Limb (tissue), 2 donors: ENCODE measurements at regions not wholly inside any gene's neighbourhood (a gene's known extent, or its start where the extent isn't known, plus 50 kb on each side); places are given as distances from the start of the nearest gene placed in this dataset.

Source experiments
- DNase-seq, 2 donors: peaks; one replicate each; pipeline ENCODE4 v3.0.0-alpha.2; 2016; ENCODE audit errors: extremely low spot score in 2 of 2

GRCh38 chr4:31100536-31100935, 380.4 kb downstream of the PCDH7 start:
- no peak for DNase-seq

GRCh38 chr4:31104043-31104442, 383.9 kb downstream of the PCDH7 start:
- DNase-seq = no peak

GRCh38 chr4:31104577-31104976, 384.4 kb downstream of the PCDH7 start:
- DNase-seq = no peak

DNA sequence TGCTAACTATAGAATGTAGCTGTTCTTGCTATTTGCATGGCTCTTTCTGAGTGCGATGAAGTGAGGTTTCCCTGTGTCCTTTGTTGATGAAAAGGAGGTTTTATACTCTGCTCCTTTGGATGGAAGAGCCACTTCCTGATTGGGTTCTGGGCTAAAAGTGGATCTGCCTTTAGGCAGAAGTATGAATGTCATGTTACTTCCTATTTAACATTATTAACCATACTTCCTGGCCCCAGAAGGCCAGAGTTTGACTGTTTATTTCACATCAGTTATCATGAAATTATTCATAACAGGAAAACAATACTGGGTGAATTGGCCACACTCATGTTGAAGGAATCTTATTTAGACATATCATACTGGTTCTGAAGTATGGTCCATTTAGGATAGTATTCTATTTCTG, 386.2 kb downstream of the PCDH7 start:
- DNase-seq = no peak

- DNase-seq = no peak
These were observed 387.2 kb downstream of the PCDH7 start for GRCh38 chr4:31107362-31107761.

GRCh38 chr4:31108762-31109161, 388.6 kb downstream of the PCDH7 start:
- no peak for DNase-seq

GRCh38 chr4:31111790-31112189, 391.6 kb downstream of the PCDH7 start:
- DNase-seq = no peak

DNA sequence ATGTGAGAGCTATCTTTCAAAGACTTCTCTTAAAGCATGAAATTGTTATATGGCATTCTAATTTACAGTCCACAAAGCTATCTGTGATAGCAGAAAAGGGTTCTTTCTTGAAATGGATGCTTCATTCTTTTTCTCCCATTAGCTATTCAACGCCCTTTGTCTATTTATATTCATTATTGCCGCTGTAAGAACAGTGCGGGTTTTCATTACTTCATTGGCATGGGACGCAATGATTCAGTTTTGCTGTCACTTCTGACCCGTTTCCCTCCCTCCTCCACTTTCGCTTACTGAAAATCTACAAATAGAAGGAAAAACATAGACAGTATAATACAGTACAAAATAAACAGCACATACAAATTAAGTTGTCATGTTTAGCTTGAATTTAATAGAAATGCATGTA, 394.6 kb downstream of the PCDH7 start:
- no peak for DNase-seq

- no peak for DNase-seq
These were observed 403.9 kb downstream of the PCDH7 start for GRCh38 chr4:31124008-31124585.

- DNase-seq = no peak
These were observed 404.9 kb downstream of the PCDH7 start for GRCh38 chr4:31125061-31125460.

GRCh38 chr4:31125496-31125895, 405.3 kb downstream of the PCDH7 start:
- no peak for DNase-seq

DNA sequence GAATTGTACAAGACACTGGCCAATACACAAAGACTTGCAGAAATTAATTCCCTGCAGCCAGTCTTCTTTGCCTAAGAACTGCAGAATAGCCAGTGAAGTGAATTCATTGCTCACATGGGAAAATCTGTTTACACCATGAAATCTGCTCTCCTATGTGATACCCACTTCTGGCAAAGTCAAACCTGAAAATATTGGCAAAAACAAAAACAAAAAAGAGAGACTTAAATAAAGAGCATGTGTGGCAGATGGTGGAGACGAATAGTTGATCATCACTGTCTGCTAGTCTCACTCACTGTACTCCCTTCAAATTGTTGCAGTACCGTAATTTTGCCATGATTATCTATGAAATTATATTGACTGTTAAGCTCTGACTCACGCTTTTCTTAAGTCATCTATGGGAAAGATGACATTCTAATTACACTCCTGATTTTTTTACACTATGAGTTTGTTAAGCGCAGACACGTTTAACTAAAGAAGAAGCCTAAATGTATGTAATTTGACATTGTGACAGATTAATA, 406.8 kb downstream of the PCDH7 start:
- DNase-seq = no peak

GRCh38 chr4:31130930-31131329, 410.8 kb downstream of the PCDH7 start:
- DNase-seq = no peak

- no peak for DNase-seq
These were observed 414.6 kb downstream of the PCDH7 start for GRCh38 chr4:31134720-31135119.

DNA sequence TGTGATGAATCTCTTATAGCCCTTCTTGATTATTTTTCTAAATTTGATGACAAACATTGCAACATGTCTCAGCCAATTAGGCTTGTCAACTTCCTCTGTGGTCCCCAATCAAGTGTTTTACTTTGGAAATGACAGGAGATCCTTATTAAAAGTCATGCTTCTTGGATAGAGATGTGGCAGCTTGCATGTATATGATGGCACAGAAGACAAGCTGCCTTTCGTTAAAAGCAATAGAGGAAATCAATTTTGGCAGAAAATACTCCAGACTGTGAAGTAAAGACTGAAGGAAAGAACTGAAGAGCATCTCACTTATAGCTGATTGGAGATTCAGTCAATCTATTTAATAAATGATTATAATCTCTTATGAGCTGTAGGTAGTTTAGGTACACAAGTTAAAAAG, 419.6 kb downstream of the PCDH7 start:
- DNase-seq = no peak

DNA sequence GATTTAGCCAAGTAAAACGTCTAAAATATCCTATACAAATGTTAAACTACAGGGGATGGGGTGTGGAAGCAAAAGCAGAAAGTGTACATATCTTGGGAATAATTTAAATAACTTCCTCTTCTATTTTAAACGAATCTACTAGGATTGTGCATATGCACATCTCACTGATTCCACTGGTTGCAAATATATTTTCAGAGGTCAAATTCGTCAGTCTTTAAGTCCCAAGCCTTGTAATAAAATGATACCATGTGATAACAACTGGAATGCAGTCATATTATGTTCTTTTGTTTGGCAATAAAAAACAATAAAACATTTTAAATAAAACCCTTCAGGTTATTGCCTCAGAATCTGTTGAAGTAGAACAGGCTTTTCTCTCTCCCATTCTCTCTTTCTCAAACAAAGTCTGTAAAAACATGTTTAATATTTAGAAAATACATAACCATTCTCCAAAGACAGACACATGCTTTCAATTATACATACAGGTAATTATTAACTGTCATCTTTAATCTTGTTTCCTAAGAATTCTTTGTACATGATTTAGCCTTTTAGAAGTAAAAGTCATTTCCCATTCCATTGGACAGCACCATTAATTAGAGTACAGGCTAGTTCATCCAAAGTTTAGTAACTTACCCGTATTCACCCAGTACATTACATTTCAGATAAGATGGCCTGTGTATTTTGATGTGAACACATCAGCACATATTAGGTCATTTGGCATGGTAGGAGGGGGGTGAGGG, 421.1 kb downstream of the PCDH7 start:
- DNase-seq = no peak

DNA sequence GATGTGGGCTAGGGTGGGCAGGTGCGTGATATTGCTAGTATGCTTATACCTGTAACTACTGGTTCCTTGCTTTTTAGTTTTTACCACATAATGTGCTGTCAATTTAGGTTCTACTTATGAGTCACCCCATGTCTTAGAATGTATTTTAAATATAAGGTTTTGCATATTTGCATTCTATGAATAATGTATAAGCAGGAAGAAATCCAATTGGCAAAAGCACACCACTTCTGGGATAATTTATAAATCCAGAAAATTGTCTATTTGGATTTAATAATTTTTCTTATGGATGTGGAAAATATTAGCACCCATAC, 421.6 kb downstream of the PCDH7 start:
- DNase-seq = no peak

GRCh38 chr4:31146366-31146765, 426.2 kb downstream of the PCDH7 start:
- no peak for DNase-seq

DNA sequence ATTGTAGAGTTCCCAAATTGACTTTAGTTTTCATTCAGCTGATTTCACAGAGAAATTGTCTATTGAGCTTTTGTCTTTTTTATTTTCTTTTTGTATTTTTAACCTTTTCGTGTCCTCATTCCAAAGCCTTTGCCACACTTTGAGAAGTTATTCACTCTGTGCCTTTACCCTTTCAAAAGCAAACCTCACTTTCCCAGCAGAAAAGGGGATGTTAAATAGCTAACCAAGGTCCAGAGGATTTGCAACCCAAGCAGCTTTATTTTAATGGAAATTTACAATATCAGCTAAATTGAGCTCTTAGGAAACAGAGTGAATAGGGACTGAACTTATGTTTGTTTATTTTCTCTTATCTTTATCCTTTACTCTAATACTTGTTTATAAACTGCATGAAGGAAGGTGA, 428.8 kb downstream of the PCDH7 start:
- no peak for DNase-seq

DNA sequence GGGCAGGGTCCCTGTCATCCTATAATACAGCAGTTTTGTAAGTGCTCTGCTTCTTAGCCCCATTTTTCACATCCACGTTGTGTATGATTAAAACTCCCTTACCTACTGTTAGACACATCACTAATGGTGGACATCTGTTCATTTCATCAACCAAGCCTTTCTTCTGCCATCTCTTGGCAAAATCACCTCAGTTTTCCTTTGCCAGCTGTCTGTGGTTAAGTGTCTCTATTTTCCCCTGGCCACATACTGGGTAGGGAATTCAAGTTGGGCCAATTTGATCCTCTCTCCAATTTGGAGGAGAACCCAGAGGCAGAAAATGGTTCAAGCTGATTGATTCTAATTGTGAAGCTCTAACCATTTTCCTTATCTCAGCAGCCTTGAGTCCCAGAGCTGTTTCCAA, 436.1 kb downstream of the PCDH7 start:
- no peak for DNase-seq

DNA sequence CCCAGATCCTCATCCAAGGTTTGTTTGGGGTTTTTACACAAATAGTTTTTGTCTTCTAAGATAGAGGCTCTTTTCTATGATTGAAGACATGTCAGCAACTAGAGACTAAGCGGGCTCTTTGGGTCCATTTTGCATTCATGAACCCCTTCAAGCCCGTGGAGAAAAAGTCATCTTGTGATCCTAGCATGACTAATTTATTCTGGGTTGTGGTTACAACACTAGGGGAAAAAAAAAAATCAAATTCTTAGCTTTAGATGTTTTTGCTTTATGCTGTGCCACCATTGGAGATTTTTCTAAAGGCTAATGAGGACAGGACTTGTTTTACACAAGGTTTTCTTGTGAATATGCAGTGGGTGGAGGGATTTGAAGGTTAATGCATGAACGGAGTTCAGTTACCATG, 440.0 kb downstream of the PCDH7 start:
- no peak for DNase-seq

DNA sequence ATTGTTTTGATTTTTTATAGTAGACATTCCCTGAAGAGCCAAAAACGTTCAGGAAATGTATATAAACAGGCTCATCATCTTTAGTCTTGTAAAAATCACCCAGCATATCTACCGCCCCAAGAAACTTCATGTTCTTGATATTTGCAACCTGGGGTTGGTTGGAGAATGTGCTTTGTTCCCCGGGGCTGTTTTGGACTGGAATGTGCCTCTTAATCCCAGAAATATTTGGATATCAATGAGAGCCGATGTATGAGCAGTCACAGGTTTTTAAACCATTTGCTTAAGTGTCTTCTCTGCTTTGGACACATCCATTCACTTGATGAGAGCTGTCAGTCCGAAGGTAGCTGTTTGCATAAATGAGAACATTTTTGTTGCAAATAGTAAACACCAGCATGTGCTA, 449.7 kb downstream of the PCDH7 start:
- no peak for DNase-seq

- no peak for DNase-seq
These were observed 451.2 kb downstream of the PCDH7 start for GRCh38 chr4:31171362-31171761.
